ENCODE measurements at regions not wholly inside any gene's neighbourhood (a gene's known extent, or its start where the extent isn't known, plus 50 kb on each side); places are given as distances from the start of the nearest gene placed in this dataset.

GRCh38 chr3:28667646-28668621 lies 319.3 kb upstream of the AZI2 start:
- no peak overlapping the region for H3K4me3 ChIP-seq (ENCODE audit: low read depth in 1 of 2, low read length in 1 of 2)
- H3K4me1 ChIP-seq (ENCODE audit: control insufficient read depth in 1 of 2, insufficient read depth in 1 of 2, low read depth in 1 of 2, low read length in 1 of 2) = no peaks in the 10 kb centered on the region
- no peaks in the 10 kb centered on the region for H3K9me3 ChIP-seq
- TF ChIP-seq, protein P1, sequence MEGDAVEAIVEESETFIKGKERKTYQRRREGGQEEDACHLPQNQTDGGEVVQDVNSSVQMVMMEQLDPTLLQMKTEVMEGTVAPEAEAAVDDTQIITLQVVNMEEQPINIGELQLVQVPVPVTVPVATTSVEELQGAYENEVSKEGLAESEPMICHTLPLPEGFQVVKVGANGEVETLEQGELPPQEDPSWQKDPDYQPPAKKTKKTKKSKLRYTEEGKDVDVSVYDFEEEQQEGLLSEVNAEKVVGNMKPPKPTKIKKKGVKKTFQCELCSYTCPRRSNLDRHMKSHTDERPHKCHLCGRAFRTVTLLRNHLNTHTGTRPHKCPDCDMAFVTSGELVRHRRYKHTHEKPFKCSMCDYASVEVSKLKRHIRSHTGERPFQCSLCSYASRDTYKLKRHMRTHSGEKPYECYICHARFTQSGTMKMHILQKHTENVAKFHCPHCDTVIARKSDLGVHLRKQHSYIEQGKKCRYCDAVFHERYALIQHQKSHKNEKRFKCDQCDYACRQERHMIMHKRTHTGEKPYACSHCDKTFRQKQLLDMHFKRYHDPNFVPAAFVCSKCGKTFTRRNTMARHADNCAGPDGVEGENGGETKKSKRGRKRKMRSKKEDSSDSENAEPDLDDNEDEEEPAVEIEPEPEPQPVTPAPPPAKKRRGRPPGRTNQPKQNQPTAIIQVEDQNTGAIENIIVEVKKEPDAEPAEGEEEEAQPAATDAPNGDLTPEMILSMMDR (IDR thresholded peaks at IDR 0.05) = peak; percentile 51
- no peaks in the 10 kb centered on the region for H3K27me3 ChIP-seq
- no peak overlapping the region for H3K27ac ChIP-seq
- no peaks in the 10 kb centered on the region for H3K36me3 ChIP-seq

- no peaks in the 10 kb centered on the region for H3K27me3 ChIP-seq
- no peaks in the 10 kb centered on the region for H3K4me1 ChIP-seq (ENCODE audit: control insufficient read depth in 1 of 2, insufficient read depth in 1 of 2, low read depth in 1 of 2, low read length in 1 of 2)
- H3K9me3 ChIP-seq = no peaks in the 10 kb centered on the region
- no peaks in the 10 kb centered on the region for H3K36me3 ChIP-seq
- no peak overlapping the region for H3K27ac ChIP-seq
- no peak overlapping the region for H3K4me3 ChIP-seq (ENCODE audit: low read depth in 1 of 2, low read length in 1 of 2)
- TF ChIP-seq, protein P1 (IDR thresholded peaks at IDR 0.05) = no peak
Measured at GRCh38 chr3:28669870-28670269, 321.2 kb upstream of the AZI2 start.

DNA sequence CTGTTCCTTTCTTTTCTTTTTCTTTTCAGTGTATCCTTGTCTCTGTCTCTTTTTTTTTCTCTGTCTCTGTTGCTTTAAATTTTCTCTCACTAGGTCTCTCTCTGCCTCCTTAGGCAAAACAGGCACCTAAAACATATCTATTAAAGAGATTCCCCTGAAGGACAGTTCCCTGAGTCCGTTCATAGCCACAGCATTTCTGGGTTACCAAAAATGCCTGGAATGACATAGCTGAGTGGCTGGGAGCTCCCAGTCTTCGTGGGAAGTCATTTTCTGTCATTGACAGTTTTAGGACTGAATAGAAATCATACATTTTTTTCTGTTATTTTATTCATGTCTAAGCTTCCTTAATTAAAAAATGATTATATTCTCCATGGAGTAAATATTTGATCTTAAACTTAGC lies 323.8 kb upstream of the AZI2 start:
- H3K36me3 ChIP-seq = no peaks in the 10 kb centered on the region
- H3K27me3 ChIP-seq = no peaks in the 10 kb centered on the region

DNA sequence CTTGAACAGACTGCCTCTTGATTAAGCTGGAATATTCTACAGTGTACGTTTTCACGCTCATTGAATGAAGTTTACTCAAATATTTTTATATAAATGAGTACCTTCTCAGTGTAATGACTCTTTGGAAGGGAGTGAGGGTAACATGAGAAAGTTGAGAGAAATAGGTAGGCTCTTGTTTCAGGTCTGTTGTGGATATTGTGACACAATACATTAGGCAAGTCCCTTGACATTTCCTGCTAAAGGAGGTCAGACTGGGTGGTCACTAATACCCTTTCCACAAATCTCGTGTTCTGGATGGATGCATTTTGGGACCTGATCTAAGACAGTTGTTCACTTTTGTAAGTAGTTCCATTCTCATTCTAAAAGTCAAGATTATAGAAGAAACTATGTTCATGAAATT lies 324.8 kb upstream of the AZI2 start:
- Histone ChIP-seq H3K36me3 (no peaks in the 10 kb centered on the region), H3K27me3 (no peaks in the 10 kb centered on the region), H3K4me1 (ENCODE audit: control insufficient read depth in 1 of 2, insufficient read depth in 1 of 2, low read depth in 1 of 2, low read length in 1 of 2) (no peaks in the 10 kb centered on the region), H3K9me3 (no peaks in the 10 kb centered on the region), H3K4me3 (ENCODE audit: low read depth in 1 of 2, low read length in 1 of 2) (no peak overlapping the region), H3K27ac (no peak overlapping the region)
- TF ChIP-seq, protein P1 (IDR thresholded peaks at IDR 0.05) = no peak

More for the DNA sequence above, 323.8 kb upstream of the AZI2 start:
- H3K4me3 ChIP-seq (ENCODE audit: low read depth in 1 of 2, low read length in 1 of 2) = no peak overlapping the region
- TF ChIP-seq, protein P1 (IDR thresholded peaks at IDR 0.05) = no peak
- no peaks in the 10 kb centered on the region for H3K4me1 ChIP-seq (ENCODE audit: control insufficient read depth in 1 of 2, insufficient read depth in 1 of 2, low read depth in 1 of 2, low read length in 1 of 2)
- H3K27ac ChIP-seq = no peak overlapping the region
- H3K9me3 ChIP-seq = no peaks in the 10 kb centered on the region

DNA sequence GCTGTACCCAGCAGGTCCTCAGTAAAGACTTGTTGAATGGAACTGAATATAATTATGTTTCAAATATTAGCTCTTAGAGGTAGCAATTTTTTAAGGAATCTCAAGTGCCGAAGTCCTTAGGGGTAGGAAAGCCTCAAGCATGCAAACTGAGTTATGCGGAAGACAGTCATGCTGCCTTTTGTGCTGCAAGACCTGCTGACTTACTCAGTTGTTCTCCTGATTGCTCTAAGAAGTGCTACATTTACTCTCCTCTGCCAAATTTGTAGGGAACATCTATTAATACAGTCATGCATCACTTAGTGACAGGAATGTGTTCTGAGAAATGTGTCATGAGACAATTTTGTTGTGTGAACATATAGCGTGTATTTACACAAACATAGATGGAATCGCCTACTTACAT lies 325.6 kb upstream of the AZI2 start:
- no peaks in the 10 kb centered on the region for H3K4me1 ChIP-seq (ENCODE audit: control insufficient read depth in 1 of 2, insufficient read depth in 1 of 2, low read depth in 1 of 2, low read length in 1 of 2)
- H3K9me3 ChIP-seq = no peaks in the 10 kb centered on the region
- TF ChIP-seq, protein P1 (IDR thresholded peaks at IDR 0.05) = no peak
- no peaks in the 10 kb centered on the region for H3K27me3 ChIP-seq
- no peaks in the 10 kb centered on the region for H3K36me3 ChIP-seq
- no peak overlapping the region for H3K4me3 ChIP-seq (ENCODE audit: low read depth in 1 of 2, low read length in 1 of 2)
- H3K27ac ChIP-seq = no peak overlapping the region
